GM21723 (cell line): ENCODE measurements at regions not wholly inside any gene's neighbourhood (a gene's known extent, or its start where the extent isn't known, plus 50 kb on each side); places are given as distances from the start of the nearest gene placed in this dataset.

ENCODE experiments used
- ATAC-seq: cut with Tn5 transposase; IDR thresholded peaks from one replicate; pipeline ENCODE4 v1.9.1; 2021; ENCODE audit warnings: mild to moderate bottlenecking, moderate library complexity; ENCODE audit not compliant: unreplicated experiment

DNA sequence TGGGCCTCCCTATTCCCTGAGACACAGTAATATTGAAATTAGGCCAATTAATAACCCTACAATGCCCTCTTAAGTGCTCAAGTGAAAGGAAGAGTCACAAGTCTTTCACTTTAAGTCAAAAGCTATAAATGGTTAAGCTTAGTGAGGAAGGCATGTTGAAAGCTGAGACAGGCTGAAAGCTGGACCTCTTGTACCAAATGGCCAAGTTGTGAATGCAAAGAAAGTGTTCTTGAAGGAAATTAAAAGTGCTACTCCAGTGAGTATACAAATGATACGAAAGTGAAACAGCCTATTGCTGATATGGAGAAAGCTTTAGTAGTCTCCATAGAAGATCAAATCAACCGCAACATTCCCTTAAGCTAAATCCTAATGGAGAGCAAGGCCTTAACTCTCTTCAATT, 140.8 kb downstream of the PTCSC3 start:
- no peak for ATAC-seq

GRCh38 chr14:36028665-36029064, 147.9 kb downstream of the PTCSC3 start:
- no peak for ATAC-seq

- ATAC-seq: no peak
Measured at GRCh38 chr14:36028218-36028617, 148.3 kb downstream of the PTCSC3 start.

- no peak for ATAC-seq
Measured at GRCh38 chr14:36027354-36027753, 149.2 kb downstream of the PTCSC3 start.

DNA sequence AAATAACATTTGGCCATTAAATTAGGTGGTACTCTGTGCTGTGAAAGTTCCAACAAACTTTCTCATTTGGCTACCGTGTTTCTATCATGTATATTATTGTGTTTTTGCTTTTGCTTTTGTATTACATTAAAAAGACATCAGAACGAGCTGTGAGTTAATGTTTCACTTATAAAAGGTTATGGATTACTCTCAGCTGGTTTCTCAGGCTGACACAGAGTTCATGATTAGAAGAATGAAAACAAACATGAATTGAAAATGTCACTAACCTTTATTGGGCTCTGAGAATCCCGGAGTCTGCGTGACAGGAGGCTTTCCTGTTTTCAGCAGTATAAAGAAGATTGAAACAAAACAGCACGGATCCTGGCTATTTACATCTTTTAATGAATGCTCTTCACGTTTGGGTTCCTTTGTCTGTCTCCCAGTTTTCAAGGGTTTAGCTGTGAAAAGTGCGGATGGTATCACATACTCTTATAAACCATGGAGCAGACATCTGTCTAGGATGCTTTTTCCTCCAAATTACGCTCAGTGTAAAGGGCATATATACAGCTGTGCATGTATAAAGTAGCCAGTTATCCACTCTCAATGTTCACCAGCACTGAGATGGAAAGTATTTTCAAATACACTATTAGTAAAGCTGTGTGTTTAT, 153.6 kb downstream of the PTCSC3 start:
- ATAC-seq: no peak

DNA sequence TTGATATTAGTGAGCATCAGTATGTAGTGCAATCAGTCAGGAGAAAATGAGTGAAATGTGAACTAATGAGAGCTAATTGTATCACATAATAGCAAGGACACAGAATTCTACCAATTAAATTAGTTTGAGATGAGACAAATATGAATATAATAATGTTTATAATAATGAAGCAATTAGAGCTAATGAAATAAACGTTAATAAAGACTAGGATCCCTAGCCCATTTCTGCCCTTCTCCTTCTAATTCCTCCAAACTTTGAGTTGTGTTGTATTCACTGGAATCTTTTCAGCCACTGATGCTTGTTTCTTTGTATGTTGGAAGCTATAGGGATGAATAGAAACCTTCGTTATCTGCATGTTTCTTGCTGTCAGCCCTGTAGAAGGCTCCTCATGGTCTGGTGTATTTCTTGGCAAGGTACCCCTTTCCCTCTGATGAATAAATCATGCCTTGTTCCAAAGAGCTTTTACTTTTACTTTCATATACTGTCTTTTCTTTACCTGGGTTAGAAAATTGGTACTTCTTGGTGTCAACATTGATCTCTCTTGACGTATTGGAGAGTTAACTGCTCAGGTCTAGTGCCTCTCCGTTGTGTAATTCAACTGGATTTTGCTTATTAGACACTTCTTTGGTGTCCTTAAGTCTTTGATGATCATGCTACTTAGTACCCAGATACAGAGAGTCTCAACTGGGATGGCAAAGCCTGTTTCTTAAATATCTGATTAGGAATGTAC, 154.8 kb downstream of the PTCSC3 start:
- ATAC-seq: no peak

- ATAC-seq: no peak
Measured at GRCh38 chr14:36021030-36021422, 155.5 kb downstream of the PTCSC3 start.

DNA sequence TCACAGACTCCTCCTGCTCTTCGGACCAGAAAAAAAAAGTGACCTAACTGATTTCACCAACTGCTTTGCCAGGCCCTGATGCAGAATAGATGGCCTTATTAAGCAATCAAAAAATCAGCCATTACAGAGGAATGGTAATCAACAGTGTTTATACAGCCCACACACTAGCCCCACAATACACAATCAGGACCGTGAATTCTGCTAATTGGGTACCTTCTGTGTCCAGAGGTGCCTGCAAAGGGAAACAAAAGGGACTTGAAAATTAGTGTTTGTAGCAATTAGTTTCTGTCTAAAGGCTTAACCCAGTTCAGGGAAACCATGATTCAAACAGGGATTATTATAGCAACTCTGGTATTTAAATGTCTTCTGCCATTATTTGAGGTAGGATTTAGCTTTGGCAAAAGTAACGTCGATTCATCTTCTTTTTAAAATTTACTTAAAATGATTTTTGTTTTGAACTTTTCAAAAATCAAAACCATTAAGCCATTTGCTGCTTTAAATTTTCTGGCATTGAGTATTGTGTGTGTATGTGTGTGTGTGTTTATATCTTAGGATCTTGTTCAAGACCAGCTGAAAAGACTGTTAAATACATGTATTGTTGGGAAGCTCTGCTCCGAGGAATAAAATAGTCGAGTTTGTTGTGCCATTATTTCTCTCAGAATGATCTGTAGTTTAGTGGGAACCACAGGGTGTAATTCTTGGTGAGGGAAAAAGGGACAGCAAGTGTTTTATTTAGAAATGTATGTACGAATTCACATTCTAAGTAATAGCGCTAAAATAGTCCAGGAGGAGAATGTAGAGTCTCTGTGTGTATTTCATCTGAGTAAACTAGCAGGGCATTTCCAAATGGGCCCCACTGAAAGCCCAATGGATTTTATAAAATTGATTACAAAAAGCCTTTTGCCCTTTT, 156.1 kb downstream of the PTCSC3 start:
- no peak for ATAC-seq

- no peak for ATAC-seq
Measured at GRCh38 chr14:36019126-36019525, 157.4 kb downstream of the PTCSC3 start.

DNA sequence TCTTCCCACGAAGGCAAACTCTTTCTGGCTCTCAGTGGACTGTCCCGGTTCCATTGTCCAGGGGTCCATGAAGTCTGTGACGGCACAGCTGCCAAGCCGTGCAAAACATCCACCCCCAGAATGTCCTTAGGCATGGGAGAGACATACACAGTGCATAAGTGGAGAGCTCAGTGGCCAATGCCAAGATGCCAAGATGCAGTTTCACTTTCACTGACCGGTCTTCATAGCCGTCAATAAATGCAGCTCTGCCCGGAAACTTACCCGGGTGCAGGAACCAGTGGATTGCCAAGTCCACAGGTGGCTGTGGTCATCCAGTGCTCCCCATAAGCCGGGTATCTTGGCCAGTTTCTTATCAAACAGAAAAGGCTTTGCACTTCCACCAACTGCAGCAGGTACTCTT, 162.3 kb downstream of the PTCSC3 start:
- no peak for ATAC-seq

GRCh38 chr14:36013483-36013882, 163.0 kb downstream of the PTCSC3 start:
- ATAC-seq: no peak

GRCh38 chr14:36012621-36013020, 163.9 kb downstream of the PTCSC3 start:
- no peak for ATAC-seq

- ATAC-seq: no peak
Measured at GRCh38 chr14:36009643-36010042, 166.9 kb downstream of the PTCSC3 start.

DNA sequence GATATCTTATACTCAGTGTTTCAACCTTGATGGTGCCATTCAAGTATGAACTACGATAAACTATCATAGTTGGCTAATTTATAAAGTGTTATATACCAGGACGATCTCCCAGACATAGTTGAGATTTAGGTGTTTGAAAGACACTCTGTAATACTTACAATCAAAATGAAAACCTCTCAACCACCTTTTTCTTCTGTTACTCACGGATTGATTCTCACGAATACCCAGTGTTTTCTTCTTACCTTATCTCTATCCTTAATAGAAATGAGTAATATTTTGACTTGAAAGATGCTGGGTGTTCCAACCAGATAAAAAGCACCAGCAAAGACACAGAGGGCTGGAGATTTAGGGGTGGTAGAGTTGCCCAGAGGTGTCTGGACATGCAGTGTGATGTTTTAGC, 169.9 kb downstream of the PTCSC3 start:
- no peak for ATAC-seq

- ATAC-seq: no peak
Measured at GRCh38 chr14:36005670-36006069, 170.9 kb downstream of the PTCSC3 start.

- ATAC-seq: no peak
Measured at GRCh38 chr14:36001936-36002335, 174.6 kb downstream of the PTCSC3 start.

- no peak for ATAC-seq
Measured at GRCh38 chr14:35999294-35999693, 173.2 kb downstream of the BRMS1L start.

DNA sequence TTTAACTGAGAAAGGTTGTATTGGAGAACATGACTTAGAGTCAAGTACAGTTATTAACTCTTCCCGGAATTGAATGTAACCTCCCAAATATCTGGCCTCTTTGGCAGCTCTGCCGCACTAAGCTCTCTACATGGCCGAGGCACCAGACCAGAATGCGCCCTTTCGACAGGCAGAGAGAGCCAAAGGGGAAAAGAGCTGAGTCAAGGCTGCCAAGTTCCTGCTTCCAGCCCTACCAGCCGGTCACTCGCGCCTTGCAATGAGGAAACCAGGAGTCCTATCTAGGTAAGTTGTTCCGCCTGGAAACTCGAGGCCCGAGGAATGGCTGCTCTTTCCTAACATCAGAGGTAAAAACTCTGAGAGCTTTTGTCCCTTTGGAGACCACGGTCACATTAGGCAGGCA, 172.2 kb downstream of the BRMS1L start:
- no peak for ATAC-seq

GRCh38 chr14:35993684-35993960, 167.5 kb downstream of the BRMS1L start:
- ATAC-seq: no peak

DNA sequence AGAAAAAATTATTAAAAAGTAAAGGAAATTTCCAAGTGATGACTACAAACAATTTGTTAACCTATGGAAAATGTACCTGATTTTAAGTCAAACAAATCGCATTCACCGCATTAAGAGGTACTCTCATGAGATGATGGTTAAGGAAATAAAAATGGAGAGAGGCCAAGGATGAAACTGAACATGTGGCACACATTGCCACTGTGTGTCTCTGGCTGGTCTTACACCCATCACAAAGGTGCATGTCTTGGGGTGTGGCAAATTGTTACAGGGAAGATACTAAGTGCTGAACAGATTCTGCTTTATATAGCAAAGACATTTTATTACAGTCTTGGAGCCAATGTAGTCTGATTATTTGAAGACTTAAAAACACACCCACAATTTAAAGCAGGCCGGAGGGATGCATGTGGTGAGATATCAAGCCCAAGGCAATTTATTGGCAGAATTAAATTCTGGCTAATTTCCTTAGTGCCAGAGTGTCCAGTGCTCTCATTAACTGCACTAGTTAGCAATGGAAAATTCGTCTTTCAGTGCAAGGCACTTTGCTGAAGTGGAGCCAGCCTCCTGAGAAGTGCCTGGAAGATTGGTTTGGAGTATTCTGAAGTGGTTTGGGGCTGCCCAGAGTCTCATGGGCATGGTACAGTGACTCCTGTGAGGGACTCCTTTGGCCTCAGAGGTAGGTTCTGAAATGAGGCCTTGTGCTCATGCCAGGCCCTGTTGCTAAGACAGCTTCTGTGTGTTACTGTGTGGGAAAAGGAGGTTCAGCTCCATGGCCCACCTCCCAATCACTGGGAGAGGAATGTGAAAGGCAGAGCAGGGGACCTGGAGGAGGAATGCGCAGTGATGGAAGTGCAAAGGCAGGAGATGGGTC, 166.9 kb downstream of the BRMS1L start:
- ATAC-seq: no peak

DNA sequence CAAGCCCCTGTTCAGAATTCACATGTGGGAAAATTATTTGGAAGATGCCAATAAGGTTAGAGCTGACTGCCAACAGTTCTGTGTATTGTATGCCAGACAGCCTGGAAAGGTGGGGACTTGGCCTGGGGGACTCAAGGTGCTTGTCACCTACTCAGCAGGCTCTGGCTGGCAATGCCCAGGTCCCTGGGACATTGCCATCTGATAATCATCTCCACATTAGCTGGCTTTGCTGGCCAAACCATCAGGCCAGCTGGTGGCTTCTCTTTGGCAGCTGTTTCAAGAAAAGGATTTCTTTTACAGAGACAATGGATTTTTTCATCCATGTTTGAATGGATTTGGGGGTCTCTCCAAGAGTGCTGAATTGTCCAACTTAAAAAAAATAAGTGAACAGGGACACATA, 165.2 kb downstream of the BRMS1L start:
- ATAC-seq: no peak
